ENCODE measurements at regions not wholly inside any gene's neighbourhood (a gene's known extent, or its start where the extent isn't known, plus 50 kb on each side); places are given as distances from the start of the nearest gene placed in this dataset.

GRCh38 chr6:134537146-134537555 lies 219.2 kb upstream of the SGK1 start:
- Mint-ChIP-seq H3K4me3 (ENCODE audit: unreplicated experiment) (no peak overlapping the region), H3K9me3 (ENCODE audit: unreplicated experiment) (no peaks in the 10 kb centered on the region), H3K27ac (ENCODE audit: low read depth, unreplicated experiment) (peak overlapping the region; percentile 65), H3K36me3 (ENCODE audit: insufficient read depth, unreplicated experiment) (no peaks in the 10 kb centered on the region), H3K4me1 (ENCODE audit: insufficient read depth, unreplicated experiment) (peaks cover 32% of the 10 kb centered on the region), H3K27me3 (ENCODE audit: insufficient read depth, unreplicated experiment) (no peaks in the 10 kb centered on the region)
- ChIA-PET POLR2A (interaction anchor here (0.6 to 3.6 kb wide), 21 partner anchors 9 to 371 kb away, joined by 3 to 20 read pairs (median 4); no protein-coding TSS in a partner anchor), CTCF (interaction anchor here (0.5 to 3.0 kb wide), 11 partner anchors 20 to 292 kb away, joined by 3 to 10 read pairs (median 3); partner anchors contain the start of gene SGK1)
- intact Hi-C loops (cut with micrococcal nuclease): loop anchor here (1.0 to 2.0 kb wide), 4 partner anchors 100 to 363 kb away; no protein-coding TSS in a partner anchor
- TF ChIP-seq, protein P1, sequence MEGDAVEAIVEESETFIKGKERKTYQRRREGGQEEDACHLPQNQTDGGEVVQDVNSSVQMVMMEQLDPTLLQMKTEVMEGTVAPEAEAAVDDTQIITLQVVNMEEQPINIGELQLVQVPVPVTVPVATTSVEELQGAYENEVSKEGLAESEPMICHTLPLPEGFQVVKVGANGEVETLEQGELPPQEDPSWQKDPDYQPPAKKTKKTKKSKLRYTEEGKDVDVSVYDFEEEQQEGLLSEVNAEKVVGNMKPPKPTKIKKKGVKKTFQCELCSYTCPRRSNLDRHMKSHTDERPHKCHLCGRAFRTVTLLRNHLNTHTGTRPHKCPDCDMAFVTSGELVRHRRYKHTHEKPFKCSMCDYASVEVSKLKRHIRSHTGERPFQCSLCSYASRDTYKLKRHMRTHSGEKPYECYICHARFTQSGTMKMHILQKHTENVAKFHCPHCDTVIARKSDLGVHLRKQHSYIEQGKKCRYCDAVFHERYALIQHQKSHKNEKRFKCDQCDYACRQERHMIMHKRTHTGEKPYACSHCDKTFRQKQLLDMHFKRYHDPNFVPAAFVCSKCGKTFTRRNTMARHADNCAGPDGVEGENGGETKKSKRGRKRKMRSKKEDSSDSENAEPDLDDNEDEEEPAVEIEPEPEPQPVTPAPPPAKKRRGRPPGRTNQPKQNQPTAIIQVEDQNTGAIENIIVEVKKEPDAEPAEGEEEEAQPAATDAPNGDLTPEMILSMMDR (IDR thresholded peaks at IDR 0.05; ENCODE audit: unreplicated experiment): no peak
- peak; percentile 98 for DNase-seq (ENCODE audit: unreplicated experiment)
- no TSS peak for BruUV-seq (replicated peaks)

- ChIA-PET CTCF (interaction anchor here (0.7 to 3.0 kb wide), 7 partner anchors 12 to 364 kb away, joined by 3 to 10 read pairs (median 3); no protein-coding TSS in a partner anchor), POLR2A (interaction anchor here (0.6 to 3.6 kb wide), 10 partner anchors 11 to 370 kb away, joined by 3 to 17 read pairs (median 4); no protein-coding TSS in a partner anchor)
- peaks cover 32% of the 10 kb centered on the region for H3K4me1 Mint-ChIP-seq (ENCODE audit: insufficient read depth, unreplicated experiment)
- H3K27me3 Mint-ChIP-seq (ENCODE audit: insufficient read depth, unreplicated experiment): no peaks in the 10 kb centered on the region
- no peaks in the 10 kb centered on the region for H3K36me3 Mint-ChIP-seq (ENCODE audit: insufficient read depth, unreplicated experiment)
- no peak for DNase-seq (ENCODE audit: unreplicated experiment)
- H3K27ac Mint-ChIP-seq (ENCODE audit: low read depth, unreplicated experiment): peak overlapping the region; percentile 32
- TF ChIP-seq, protein P1 (IDR thresholded peaks at IDR 0.05; ENCODE audit: unreplicated experiment): no peak
- intact Hi-C loops (cut with micrococcal nuclease): loop anchor here (2.0 kb wide), 1 partner anchor 99 kb away; no protein-coding TSS in a partner anchor
- H3K9me3 Mint-ChIP-seq (ENCODE audit: unreplicated experiment): no peaks in the 10 kb centered on the region
- H3K4me3 Mint-ChIP-seq (ENCODE audit: unreplicated experiment): no peak overlapping the region
- BruUV-seq (replicated peaks): no TSS peak
Observed at GRCh38 chr6:134535831-134536230, 217.9 kb upstream of the SGK1 start.

GRCh38 chr6:134534708-134535149 lies 216.8 kb upstream of the SGK1 start:
- no TSS peak for BruUV-seq (replicated peaks)
- POLR2A ChIA-PET: interaction anchor here (0.9 to 2.9 kb wide), 4 partner anchors 11 to 368 kb away, joined by 3 to 17 read pairs (median 4); no protein-coding TSS in a partner anchor
- TF ChIP-seq, protein P1 (IDR thresholded peaks at IDR 0.05; ENCODE audit: unreplicated experiment): no peak
- H3K9me3 Mint-ChIP-seq (ENCODE audit: unreplicated experiment): no peaks in the 10 kb centered on the region
- no peaks in the 10 kb centered on the region for H3K27me3 Mint-ChIP-seq (ENCODE audit: insufficient read depth, unreplicated experiment)
- DNase-seq (ENCODE audit: unreplicated experiment): no peak
- CTCF ChIA-PET: interaction anchor here (3.0 kb wide), 1 partner anchor 21 kb away, joined by 10 read pairs; no protein-coding TSS in a partner anchor
- peaks cover 33% of the 10 kb centered on the region for H3K4me1 Mint-ChIP-seq (ENCODE audit: insufficient read depth, unreplicated experiment)
- intact Hi-C loops (cut with micrococcal nuclease): no loop called here
- H3K36me3 Mint-ChIP-seq (ENCODE audit: insufficient read depth, unreplicated experiment): no peaks in the 10 kb centered on the region
- no peak overlapping the region for H3K4me3 Mint-ChIP-seq (ENCODE audit: unreplicated experiment)
- peak overlapping the region; percentile 68 for H3K27ac Mint-ChIP-seq (ENCODE audit: low read depth, unreplicated experiment)

DNA sequence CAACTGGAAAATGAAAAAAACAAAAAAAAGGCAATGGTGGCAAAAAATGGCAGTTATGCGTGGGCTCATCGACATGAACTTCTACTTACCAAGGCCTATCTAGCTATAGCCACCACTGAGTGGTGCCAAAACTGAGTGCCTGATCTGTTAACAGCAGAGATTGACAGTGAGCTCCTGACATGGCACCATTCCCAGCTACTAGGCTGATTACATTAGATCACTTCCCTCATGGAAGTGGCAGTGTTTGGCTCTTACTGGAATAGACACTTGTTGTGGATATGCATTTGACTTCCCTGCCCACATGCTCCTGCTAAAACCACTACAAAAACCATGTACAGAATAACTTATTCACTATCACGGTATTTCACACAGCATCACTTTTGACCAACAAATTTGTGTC lies 216.1 kb upstream of the SGK1 start:
- H3K36me3 Mint-ChIP-seq (ENCODE audit: insufficient read depth, unreplicated experiment): no peaks in the 10 kb centered on the region
- H3K27ac Mint-ChIP-seq (ENCODE audit: low read depth, unreplicated experiment): peak overlapping the region; percentile 68
- H3K4me1 Mint-ChIP-seq (ENCODE audit: insufficient read depth, unreplicated experiment): peaks cover 38% of the 10 kb centered on the region
- no peak for DNase-seq (ENCODE audit: unreplicated experiment)
- no TSS peak for BruUV-seq (replicated peaks)
- ChIA-PET CTCF (interaction anchor here (1.0 kb wide), 1 partner anchor 110 kb away, joined by 3 read pairs; no protein-coding TSS in a partner anchor), POLR2A (interaction anchor here (2.9 kb wide), 1 partner anchor 10 kb away, joined by 17 read pairs; no protein-coding TSS in a partner anchor)
- H3K4me3 Mint-ChIP-seq (ENCODE audit: unreplicated experiment): no peak overlapping the region
- H3K27me3 Mint-ChIP-seq (ENCODE audit: insufficient read depth, unreplicated experiment): no peaks in the 10 kb centered on the region
- intact Hi-C loops (cut with micrococcal nuclease): no loop called here
- no peaks in the 10 kb centered on the region for H3K9me3 Mint-ChIP-seq (ENCODE audit: unreplicated experiment)
- TF ChIP-seq, protein P1 (IDR thresholded peaks at IDR 0.05; ENCODE audit: unreplicated experiment): no peak

Data from MCF 10A (cell line).